ENCODE measurements at regions not wholly inside any gene's neighbourhood (a gene's known extent, or its start where the extent isn't known, plus 50 kb on each side); places are given as distances from the start of the nearest gene placed in this dataset.

- no peak for TF ChIP-seq GLIS3 (CRISPR knock-in tag; IDR thresholded peaks at IDR 0.05)
- no peak for TF ChIP-seq TSHZ2 (CRISPR knock-in tag; IDR thresholded peaks at IDR 0.05)
- TF ChIP-seq PATZ1 (CRISPR knock-in tag; IDR thresholded peaks at IDR 0.05; ENCODE audit: borderline replicate concordance) = no peak
- no peak for TF ChIP-seq TCF4 (CRISPR knock-in tag; IDR thresholded peaks at IDR 0.05; ENCODE audit: borderline replicate concordance)
- TF ChIP-seq BACH2 (CRISPR knock-in tag; IDR thresholded peaks at IDR 0.05; ENCODE audit: borderline replicate concordance) = no peak
- no peak for TF ChIP-seq RARB (CRISPR knock-in tag; IDR thresholded peaks at IDR 0.05)
- no peak for TF ChIP-seq ZFP30 (CRISPR knock-in tag; IDR thresholded peaks at IDR 0.05)
- TF ChIP-seq, protein P1, sequence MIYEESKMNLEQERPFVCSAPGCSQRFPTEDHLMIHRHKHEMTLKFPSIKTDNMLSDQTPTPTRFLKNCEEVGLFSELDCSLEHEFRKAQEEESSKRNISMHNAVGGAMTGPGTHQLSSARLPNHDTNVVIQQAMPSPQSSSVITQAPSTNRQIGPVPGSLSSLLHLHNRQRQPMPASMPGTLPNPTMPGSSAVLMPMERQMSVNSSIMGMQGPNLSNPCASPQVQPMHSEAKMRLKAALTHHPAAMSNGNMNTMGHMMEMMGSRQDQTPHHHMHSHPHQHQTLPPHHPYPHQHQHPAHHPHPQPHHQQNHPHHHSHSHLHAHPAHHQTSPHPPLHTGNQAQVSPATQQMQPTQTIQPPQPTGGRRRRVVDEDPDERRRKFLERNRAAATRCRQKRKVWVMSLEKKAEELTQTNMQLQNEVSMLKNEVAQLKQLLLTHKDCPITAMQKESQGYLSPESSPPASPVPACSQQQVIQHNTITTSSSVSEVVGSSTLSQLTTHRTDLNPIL (CRISPR knock-in tag; IDR thresholded peaks at IDR 0.05; ENCODE audit: low read depth) = no peak
- no peak for TF ChIP-seq OSR1 (CRISPR knock-in tag; IDR thresholded peaks at IDR 0.05)
- TF ChIP-seq, protein P2, sequence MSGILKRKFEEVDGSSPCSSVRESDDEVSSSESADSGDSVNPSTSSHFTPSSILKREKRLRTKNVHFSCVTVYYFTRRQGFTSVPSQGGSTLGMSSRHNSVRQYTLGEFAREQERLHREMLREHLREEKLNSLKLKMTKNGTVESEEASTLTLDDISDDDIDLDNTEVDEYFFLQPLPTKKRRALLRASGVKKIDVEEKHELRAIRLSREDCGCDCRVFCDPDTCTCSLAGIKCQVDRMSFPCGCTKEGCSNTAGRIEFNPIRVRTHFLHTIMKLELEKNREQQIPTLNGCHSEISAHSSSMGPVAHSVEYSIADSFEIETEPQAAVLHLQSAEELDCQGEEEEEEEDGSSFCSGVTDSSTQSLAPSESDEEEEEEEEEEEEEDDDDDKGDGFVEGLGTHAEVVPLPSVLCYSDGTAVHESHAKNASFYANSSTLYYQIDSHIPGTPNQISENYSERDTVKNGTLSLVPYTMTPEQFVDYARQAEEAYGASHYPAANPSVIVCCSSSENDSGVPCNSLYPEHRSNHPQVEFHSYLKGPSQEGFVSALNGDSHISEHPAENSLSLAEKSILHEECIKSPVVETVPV (CRISPR knock-in tag; IDR thresholded peaks at IDR 0.05) = no peak
- TF ChIP-seq ESRRG (CRISPR knock-in tag; IDR thresholded peaks at IDR 0.05) = no peak
- TF ChIP-seq SNAI2 (CRISPR knock-in tag; IDR thresholded peaks at IDR 0.05) = no peak
- no peak for TF ChIP-seq PPARA (CRISPR knock-in tag; IDR thresholded peaks at IDR 0.05; ENCODE audit: borderline replicate concordance)
Observed at GRCh38 chr3:82834098-82834497, 1072.7 kb upstream of the GBE1 start.
